ENCODE measurements at regions not wholly inside any gene's neighbourhood (a gene's known extent, or its start where the extent isn't known, plus 50 kb on each side); places are given as distances from the start of the nearest gene placed in this dataset.

DNA sequence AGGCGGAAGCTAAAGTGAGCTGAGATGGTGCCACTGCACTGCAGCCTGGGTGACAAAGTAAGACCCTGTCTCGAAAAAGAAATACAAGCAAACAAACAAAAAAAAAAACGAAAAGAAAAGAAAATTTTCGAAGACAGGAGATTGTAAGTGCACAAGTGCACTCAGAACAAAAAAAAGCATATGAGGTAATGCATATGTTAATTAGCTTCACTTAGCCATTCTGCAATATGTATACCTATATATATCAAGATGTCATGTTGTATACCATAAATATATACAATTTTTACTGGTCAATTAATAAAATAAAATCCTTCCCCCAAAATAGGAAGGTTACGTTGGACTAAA is 127.5 kb downstream of the RIN2 start:
- H3K27me3 ChIP-seq (ENCODE audit: insufficient read depth, poor library complexity, severe bottlenecking): peaks cover 7% of the 10 kb centered on the region
- H3K27ac ChIP-seq (replicated peaks): no peak overlapping the region
- no peak for DNase-seq (ENCODE audit: low read depth in 1 of 2, low spot score in 1 of 2)
- TF ChIP-seq SPI1 (IDR thresholded peaks at IDR 0.05; ENCODE audit: borderline replicate concordance, low read depth) (no peak), POLR2AphosphoS5 (IDR thresholded peaks at IDR 0.05; ENCODE audit: low read depth) (no peak), GABPA (IDR thresholded peaks at IDR 0.05; ENCODE audit: low read depth) (no peak)
- TF ChIP-seq, protein P1, sequence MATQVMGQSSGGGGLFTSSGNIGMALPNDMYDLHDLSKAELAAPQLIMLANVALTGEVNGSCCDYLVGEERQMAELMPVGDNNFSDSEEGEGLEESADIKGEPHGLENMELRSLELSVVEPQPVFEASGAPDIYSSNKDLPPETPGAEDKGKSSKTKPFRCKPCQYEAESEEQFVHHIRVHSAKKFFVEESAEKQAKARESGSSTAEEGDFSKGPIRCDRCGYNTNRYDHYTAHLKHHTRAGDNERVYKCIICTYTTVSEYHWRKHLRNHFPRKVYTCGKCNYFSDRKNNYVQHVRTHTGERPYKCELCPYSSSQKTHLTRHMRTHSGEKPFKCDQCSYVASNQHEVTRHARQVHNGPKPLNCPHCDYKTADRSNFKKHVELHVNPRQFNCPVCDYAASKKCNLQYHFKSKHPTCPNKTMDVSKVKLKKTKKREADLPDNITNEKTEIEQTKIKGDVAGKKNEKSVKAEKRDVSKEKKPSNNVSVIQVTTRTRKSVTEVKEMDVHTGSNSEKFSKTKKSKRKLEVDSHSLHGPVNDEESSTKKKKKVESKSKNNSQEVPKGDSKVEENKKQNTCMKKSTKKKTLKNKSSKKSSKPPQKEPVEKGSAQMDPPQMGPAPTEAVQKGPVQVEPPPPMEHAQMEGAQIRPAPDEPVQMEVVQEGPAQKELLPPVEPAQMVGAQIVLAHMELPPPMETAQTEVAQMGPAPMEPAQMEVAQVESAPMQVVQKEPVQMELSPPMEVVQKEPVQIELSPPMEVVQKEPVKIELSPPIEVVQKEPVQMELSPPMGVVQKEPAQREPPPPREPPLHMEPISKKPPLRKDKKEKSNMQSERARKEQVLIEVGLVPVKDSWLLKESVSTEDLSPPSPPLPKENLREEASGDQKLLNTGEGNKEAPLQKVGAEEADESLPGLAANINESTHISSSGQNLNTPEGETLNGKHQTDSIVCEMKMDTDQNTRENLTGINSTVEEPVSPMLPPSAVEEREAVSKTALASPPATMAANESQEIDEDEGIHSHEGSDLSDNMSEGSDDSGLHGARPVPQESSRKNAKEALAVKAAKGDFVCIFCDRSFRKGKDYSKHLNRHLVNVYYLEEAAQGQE (IDR thresholded peaks at IDR 0.05; ENCODE audit: insufficient replicate concordance, low read depth): no peak
- TF ChIP-seq, protein P2, sequence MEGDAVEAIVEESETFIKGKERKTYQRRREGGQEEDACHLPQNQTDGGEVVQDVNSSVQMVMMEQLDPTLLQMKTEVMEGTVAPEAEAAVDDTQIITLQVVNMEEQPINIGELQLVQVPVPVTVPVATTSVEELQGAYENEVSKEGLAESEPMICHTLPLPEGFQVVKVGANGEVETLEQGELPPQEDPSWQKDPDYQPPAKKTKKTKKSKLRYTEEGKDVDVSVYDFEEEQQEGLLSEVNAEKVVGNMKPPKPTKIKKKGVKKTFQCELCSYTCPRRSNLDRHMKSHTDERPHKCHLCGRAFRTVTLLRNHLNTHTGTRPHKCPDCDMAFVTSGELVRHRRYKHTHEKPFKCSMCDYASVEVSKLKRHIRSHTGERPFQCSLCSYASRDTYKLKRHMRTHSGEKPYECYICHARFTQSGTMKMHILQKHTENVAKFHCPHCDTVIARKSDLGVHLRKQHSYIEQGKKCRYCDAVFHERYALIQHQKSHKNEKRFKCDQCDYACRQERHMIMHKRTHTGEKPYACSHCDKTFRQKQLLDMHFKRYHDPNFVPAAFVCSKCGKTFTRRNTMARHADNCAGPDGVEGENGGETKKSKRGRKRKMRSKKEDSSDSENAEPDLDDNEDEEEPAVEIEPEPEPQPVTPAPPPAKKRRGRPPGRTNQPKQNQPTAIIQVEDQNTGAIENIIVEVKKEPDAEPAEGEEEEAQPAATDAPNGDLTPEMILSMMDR (IDR thresholded peaks at IDR 0.05; ENCODE audit: insufficient read depth, low read length): no peak
- no peak overlapping the region for H3K4me3 ChIP-seq (replicated peaks; ENCODE audit: insufficient read depth, low read length)

DNA sequence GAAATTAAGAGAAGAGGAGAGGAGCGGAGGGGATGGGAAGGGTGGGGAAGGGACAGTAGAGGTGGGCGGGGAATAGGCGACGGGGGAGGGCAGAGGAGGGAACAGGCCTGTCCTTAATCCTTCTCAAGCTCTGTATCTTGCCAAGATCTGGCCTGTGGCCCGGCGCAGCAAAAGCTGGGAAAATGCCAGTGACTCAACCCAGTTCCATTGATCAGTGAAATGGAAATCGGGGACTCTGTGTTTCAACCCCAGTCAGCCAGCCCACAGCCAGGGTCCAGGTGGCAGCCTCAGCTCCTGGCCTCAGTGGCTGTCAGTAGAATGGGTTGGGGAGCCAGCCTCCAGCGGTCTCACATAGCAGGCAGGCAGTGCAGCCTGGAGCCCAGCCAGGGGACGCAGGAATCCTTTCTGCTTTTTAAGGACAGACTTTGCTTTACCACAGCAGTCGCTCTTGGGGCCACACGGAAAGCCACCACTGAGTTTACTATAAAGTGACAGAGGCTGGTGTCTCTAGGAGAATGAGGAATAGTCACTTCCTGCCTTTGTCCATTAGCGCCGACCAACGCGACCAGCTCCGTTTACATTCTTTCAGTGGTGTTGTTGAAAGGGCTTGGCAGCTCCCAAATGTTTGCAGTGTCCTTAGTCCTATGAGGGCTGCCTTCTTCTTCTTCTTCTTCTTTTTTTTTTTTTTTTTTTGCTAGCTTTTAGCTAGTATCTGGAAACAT is 128.0 kb downstream of the RIN2 start:
- TF ChIP-seq POLR2AphosphoS5 (IDR thresholded peaks at IDR 0.05; ENCODE audit: low read depth) (no peak), SPI1 (IDR thresholded peaks at IDR 0.05; ENCODE audit: borderline replicate concordance, low read depth) (no peak), GABPA (IDR thresholded peaks at IDR 0.05; ENCODE audit: low read depth) (no peak)
- TF ChIP-seq, protein P2 (IDR thresholded peaks at IDR 0.05; ENCODE audit: insufficient read depth, low read length): no peak
- TF ChIP-seq, protein P1 (IDR thresholded peaks at IDR 0.05; ENCODE audit: insufficient replicate concordance, low read depth): no peak
- H3K27ac ChIP-seq (replicated peaks): no peak overlapping the region
- no peak overlapping the region for H3K4me3 ChIP-seq (replicated peaks; ENCODE audit: insufficient read depth, low read length)
- no peak for DNase-seq (ENCODE audit: low read depth in 1 of 2, low spot score in 1 of 2)
- peaks cover 7% of the 10 kb centered on the region for H3K27me3 ChIP-seq (ENCODE audit: insufficient read depth, poor library complexity, severe bottlenecking)

DNA sequence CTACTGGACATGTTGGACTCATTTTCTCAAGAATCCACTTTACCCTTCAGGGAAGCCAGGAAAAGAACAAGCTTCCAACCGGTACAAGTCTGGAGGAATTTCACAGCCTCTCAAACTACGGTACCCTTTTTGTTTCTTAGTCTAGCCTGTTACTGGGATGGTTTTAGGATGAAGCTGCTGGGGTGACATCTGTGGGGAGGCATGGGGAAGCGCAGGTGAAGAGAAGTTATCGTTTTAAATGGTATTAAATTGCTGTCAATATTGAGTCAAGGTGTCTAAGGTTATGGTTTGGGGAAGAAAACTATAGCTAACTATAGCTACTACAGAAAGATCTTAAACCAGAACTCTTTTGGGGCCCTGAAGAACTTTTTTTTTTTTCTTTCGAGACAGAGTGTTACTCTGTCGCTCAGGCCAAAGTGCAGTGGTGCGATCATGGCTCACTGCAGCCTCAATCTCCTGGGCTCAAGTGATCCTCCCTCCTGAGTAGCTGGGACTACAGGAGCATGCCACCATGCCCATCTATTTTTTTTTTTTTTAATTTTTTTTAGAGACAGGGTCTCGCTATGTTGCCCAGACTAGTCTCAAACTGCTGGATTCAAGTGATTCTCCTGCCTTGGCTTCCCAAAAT is 128.7 kb downstream of the RIN2 start:
- TF ChIP-seq POLR2AphosphoS5 (IDR thresholded peaks at IDR 0.05; ENCODE audit: low read depth) (no peak), GABPA (IDR thresholded peaks at IDR 0.05; ENCODE audit: low read depth) (no peak), SPI1 (IDR thresholded peaks at IDR 0.05; ENCODE audit: borderline replicate concordance, low read depth) (no peak)
- TF ChIP-seq, protein P1 (IDR thresholded peaks at IDR 0.05; ENCODE audit: insufficient replicate concordance, low read depth): no peak
- TF ChIP-seq, protein P2 (IDR thresholded peaks at IDR 0.05; ENCODE audit: insufficient read depth, low read length): no peak

More for the DNA sequence above, 128.7 kb downstream of the RIN2 start:
- Histone ChIP-seq H3K4me3 (replicated peaks; ENCODE audit: insufficient read depth, low read length) (no peak overlapping the region), H3K27ac (replicated peaks) (no peak overlapping the region), H3K27me3 (ENCODE audit: insufficient read depth, poor library complexity, severe bottlenecking) (peaks cover 7% of the 10 kb centered on the region)
- DNase-seq (ENCODE audit: low read depth in 1 of 2, low spot score in 1 of 2): no peak
